Osteocyte (in vitro differentiated cells): ENCODE measurements at regions not wholly inside any gene's neighbourhood (a gene's known extent, or its start where the extent isn't known, plus 50 kb on each side); places are given as distances from the start of the nearest gene placed in this dataset.
"Not testable (repeated sequence)": the region's sequence is repeated elsewhere in the genome, so short reads cannot be mapped to it uniquely, and the experiment has no call there.

ENCODE experiments used
- DNase-seq: peaks from one replicate; pipeline ENCODE4 v3.0.0; 2021; ENCODE audit warnings: mixed read lengths; ENCODE audit not compliant: unreplicated experiment; ENCODE audit errors: extremely low spot score
- H3K27ac Mint-ChIP-seq: one replicate; pipeline ENCODE4 v1.8.0; 2021; ENCODE audit warnings: mild to moderate bottlenecking, mixed read lengths; ENCODE audit not compliant: unreplicated experiment
- H3K27me3 Mint-ChIP-seq: one replicate; pipeline ENCODE4 v1.8.0; 2021; ENCODE audit warnings: mixed read lengths; ENCODE audit not compliant: unreplicated experiment
- H3K36me3 Mint-ChIP-seq: one replicate; pipeline ENCODE4 v1.8.0; 2021; ENCODE audit warnings: mixed read lengths; ENCODE audit not compliant: unreplicated experiment
- H3K4me1 Mint-ChIP-seq: one replicate; pipeline ENCODE4 v1.8.0; 2021; ENCODE audit warnings: mixed read lengths; ENCODE audit not compliant: unreplicated experiment
- H3K4me3 Mint-ChIP-seq: one replicate; pipeline ENCODE4 v1.8.0; 2021; ENCODE audit warnings: mild to moderate bottlenecking, moderate library complexity, mixed read lengths; ENCODE audit not compliant: unreplicated experiment
- H3K9me3 Mint-ChIP-seq: one replicate; pipeline ENCODE4 v1.8.0; 2021; ENCODE audit warnings: mixed read lengths; ENCODE audit not compliant: unreplicated experiment
- CTCF ChIP-seq: fragments of 200-600 bp; sonication (generic); IDR thresholded peaks from 2 replicates; pipeline ENCODE4 v1.5.0; 2021; ENCODE audit warnings: antibody characterized with exemption, mild to moderate bottlenecking, moderate library complexity

- TF ChIP-seq CTCF = no peak
- Mint-ChIP-seq H3K4me1 (no peaks in the 10 kb centered on the region), H3K36me3 (no peaks in the 10 kb centered on the region), H3K4me3 (no peak overlapping the region), H3K27me3 (no peaks in the 10 kb centered on the region), H3K27ac (no peak overlapping the region), H3K9me3 (peaks cover 9% of the 10 kb centered on the region)
- no peak for DNase-seq
Observed at GRCh38 chr13:87331178-87331577, 340.0 kb upstream of the SLITRK5 start.

- Mint-ChIP-seq H3K36me3 (no peaks in the 10 kb centered on the region), H3K27me3 (no peaks in the 10 kb centered on the region), H3K4me1 (no peaks in the 10 kb centered on the region), H3K27ac (no peak overlapping the region), H3K9me3 (peaks cover 9% of the 10 kb centered on the region), H3K4me3 (no peak overlapping the region)
- no peak for DNase-seq
- TF ChIP-seq CTCF = no peak
Observed at GRCh38 chr13:87333599-87333998, 337.6 kb upstream of the SLITRK5 start.

- DNase-seq = no peak
- H3K9me3 Mint-ChIP-seq = peaks cover 9% of the 10 kb centered on the region
- no peaks in the 10 kb centered on the region for H3K4me1 Mint-ChIP-seq
- H3K27ac Mint-ChIP-seq = no peak overlapping the region
- H3K4me3 Mint-ChIP-seq = no peak overlapping the region
- TF ChIP-seq CTCF = no peak
- peaks cover under 1% of the 10 kb centered on the region for H3K27me3 Mint-ChIP-seq
- no peaks in the 10 kb centered on the region for H3K36me3 Mint-ChIP-seq
Observed at GRCh38 chr13:87334176-87334575, 337.0 kb upstream of the SLITRK5 start.

- H3K4me3 Mint-ChIP-seq, H3K36me3 Mint-ChIP-seq, H3K27me3 Mint-ChIP-seq, DNase-seq, H3K9me3 Mint-ChIP-seq, H3K27ac Mint-ChIP-seq, H3K4me1 Mint-ChIP-seq: not testable (repeated sequence)
Observed at GRCh38 chr13:87336346-87336889, 334.8 kb upstream of the SLITRK5 start.

- H3K9me3 Mint-ChIP-seq = peaks cover 8% of the 10 kb centered on the region
- H3K4me3 Mint-ChIP-seq = no peak overlapping the region
- no peak for TF ChIP-seq CTCF
- no peak overlapping the region for H3K27ac Mint-ChIP-seq
- no peaks in the 10 kb centered on the region for H3K36me3 Mint-ChIP-seq
- peaks cover 3% of the 10 kb centered on the region for H3K27me3 Mint-ChIP-seq
- no peaks in the 10 kb centered on the region for H3K4me1 Mint-ChIP-seq
- DNase-seq = no peak
Observed at GRCh38 chr13:87344176-87344575, 327.0 kb upstream of the SLITRK5 start.

- no peak for TF ChIP-seq CTCF
- H3K36me3 Mint-ChIP-seq = no peaks in the 10 kb centered on the region
- no peak overlapping the region for H3K4me3 Mint-ChIP-seq
- H3K27ac Mint-ChIP-seq = no peak overlapping the region
- H3K4me1 Mint-ChIP-seq = no peaks in the 10 kb centered on the region
- no peak for DNase-seq
- peaks cover 10% of the 10 kb centered on the region for H3K9me3 Mint-ChIP-seq
- H3K27me3 Mint-ChIP-seq = no peaks in the 10 kb centered on the region
Observed at GRCh38 chr13:87355451-87355850, 315.7 kb upstream of the SLITRK5 start.
